HG03097 (cell line): ENCODE measurements at regions not wholly inside any gene's neighbourhood (a gene's known extent, or its start where the extent isn't known, plus 50 kb on each side); places are given as distances from the start of the nearest gene placed in this dataset.

Experiments used
- ATAC-seq: cut with Tn5 transposase; IDR thresholded peaks from one replicate; pipeline ENCODE4 v1.9.1; 2021; ENCODE audit not compliant: unreplicated experiment, low FRiP score

DNA sequence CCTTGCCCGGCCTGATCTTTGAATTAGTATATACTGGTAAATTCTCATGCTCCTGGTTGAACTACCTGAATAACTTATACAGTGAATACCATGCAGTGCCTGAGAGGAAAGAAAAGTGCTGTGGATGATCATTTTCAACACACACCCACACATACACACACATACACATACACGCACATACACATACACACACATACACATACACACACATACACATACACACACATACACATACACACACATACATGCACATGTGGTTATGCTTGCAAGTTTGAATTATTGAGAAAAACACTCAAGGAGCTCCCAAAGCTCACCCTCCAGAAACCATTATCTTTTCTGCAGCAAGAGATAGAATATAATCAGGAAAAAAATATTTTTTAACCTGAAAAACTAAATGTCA is 366.9 kb upstream of the RASGEF1B start:
- no peak for ATAC-seq

DNA sequence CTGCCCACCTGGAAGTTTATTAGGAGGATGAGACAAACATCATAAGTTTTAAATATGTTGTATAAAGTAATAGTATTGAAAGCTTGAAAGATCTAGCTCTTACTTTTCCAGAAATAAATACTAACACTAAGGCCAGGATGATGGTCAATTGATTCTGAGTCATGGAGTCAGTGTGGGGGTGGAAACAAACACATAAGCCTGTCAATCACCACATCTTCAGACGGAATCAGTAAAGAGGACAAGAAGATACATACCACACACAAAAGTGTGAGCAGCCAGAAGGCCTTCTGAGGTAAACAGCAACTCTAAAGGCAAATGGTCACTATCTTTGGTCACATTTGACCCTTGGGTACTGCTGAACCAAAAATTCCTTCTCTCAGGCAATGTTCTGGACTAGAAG is 365.0 kb upstream of the RASGEF1B start:
- no peak for ATAC-seq

DNA sequence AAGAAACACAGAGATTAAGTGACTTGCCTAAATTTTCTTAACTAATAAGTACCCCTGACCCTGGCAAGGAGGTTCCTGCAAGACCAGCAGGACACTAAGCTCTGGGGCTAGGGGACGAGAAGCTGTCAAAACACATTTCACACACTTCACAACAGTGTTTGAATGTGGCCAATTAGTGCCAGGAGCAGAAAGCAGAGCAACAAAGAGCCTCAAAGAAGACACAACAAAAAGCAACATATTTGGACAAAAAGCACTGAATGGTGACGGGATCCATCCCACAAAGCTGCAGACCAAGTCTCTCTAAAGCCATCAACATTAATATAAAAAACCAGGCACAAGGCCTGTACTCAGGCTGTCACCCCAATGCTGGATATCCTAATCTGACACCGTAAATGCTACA is 361.9 kb upstream of the RASGEF1B start:
- ATAC-seq = no peak

DNA sequence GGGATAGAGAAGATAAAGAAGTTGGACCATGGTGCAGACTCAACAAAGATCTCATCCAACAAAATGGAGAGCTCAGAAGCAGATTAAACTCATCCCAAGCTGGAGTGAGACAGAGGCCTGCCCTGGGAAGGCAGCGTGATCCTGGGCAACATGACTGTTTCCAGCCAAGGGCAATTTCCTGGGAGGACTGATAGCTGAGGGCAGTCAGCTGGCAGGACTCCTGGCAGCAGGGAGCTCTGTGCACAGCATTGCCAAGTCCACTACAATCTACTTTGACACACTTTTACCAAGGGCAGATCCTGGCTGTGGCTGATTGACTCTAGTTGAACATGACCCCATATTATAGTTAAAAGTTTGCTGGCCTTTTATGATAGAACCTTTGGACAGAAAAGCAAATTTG is 357.3 kb upstream of the RASGEF1B start:
- no peak for ATAC-seq

DNA sequence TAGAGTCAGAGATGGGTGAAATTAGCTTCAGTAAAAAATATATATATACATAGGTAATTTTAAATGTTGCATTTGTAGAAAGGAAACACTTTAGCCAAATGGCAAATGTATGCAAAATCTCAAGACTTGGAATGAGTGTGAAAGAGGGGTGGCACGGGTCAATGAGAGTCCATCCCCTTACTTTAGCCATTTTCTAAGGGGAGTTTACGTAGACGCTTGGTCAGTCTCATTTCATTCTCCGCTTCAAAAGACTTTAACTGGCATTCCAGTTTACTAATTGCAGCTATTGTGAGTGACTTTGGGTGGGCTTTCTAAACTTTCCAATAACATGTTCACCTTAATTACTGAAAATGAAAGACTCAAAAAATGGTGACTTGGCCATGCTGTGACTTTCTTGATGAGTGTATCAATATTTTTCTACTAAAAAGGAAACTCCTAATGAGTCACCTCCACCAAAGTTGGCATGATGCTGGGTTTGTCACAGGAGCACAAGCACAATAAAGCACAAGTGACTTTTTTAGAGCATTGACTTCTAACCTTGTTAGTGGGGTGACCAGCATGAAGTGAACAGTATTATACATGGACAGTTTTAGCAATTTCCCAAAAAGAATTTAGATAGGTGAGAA is 356.0 kb upstream of the RASGEF1B start:
- ATAC-seq = peak; percentile 80

DNA sequence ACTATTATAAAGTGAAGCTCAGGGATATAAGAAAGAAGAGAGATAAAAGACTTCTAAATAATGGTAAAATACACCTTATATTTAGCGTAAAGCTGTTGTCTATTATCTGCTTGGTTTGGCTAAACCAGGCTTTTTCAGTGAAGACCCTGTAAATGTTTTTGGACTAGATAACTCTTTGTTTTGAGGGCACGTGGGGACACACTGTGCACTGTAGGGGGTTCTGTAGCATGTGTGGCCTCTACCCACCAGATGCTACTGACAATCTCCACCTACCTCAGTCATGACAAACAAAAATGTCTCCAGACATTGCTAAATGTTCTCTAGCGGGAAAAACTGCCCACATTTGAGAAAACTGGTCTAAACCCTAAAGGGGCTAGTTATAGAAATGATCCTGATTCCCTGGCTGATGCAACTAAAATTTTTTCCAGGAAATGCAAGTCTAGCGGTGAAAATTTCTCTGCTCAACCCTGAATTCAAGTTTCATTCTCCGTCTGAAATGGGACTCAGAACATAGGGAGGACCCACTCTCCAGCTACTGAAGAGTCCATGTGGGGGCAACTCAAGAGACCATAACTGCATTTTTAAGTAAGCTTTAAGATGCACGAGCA is 355.2 kb upstream of the RASGEF1B start:
- ATAC-seq = no peak

DNA sequence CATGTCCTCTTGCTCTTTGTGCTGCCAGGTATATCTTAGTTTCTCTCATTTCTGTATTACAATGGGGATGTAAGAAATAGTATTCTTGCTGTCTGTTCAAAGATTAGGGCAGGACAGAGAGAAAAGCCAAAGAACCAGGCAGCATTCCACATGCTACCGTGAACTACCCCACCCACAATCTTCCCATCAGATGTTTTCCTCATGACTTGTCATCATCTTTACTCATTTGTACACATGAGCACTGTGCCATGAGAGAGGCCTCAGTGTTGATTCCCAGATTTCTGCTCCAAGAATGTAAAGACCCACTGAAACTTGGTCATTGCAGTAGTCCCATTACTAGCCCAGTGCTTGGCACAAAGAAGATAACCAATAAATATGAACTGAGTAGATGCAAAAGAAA is 354.6 kb upstream of the RASGEF1B start:
- ATAC-seq = no peak

DNA sequence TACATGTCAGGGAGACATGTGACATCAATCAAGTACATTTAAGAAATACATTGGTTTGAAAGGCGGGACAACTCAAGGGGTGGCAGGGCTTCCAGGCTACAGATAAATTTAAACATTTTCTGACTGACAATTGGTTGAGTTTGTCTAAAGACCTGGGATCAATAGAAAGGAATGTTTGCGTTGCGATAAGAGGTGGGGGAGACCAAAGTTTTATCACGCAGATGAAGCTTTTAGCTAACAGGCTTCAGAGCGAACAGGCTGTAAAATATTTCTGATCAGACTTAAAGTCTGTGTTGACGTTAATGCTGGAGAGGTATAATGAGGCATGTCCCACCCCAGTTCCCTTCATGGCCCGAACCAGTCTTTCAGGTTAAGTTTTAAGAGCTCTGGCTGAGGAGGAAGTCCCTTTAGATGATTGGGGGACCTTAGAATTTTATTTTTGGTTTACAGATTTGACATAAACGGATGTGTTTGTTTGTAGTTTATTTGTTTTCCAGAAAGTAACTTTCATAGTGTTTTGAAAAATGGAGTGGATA is 346.7 kb upstream of the RASGEF1B start:
- ATAC-seq = no peak

DNA sequence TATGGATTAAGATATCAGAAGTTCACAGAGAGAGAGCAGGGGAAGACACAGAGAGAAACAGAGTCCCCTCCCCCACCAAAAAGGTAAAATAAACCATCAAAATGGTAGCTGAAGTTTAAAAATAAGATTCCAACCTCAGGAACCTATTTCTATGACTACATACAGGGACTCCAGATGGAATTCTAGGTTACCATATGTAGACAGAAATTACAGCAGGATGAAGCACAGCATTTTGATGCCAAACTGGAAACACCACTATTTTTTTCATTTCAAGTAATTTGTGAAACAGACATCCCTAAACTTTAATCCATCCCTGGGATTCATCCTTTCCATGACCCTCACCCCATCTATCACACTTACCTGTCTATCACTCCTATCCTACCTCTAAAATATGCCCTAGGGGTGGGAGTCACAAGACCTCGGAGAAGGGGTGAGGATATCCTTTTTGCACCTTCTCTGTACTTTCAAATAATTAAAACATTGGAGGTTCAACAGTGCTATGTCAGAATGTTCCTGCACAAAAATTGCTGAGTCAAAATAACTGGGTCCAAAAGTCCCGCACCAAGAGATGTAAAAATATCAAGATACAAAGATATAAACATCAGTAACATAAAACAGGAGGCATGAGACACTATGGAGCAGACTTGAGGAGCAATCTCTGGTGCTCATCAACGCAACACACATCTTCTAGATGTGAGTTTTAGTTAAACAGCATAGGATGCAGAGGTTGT is 344.5 kb upstream of the RASGEF1B start:
- no peak for ATAC-seq

DNA sequence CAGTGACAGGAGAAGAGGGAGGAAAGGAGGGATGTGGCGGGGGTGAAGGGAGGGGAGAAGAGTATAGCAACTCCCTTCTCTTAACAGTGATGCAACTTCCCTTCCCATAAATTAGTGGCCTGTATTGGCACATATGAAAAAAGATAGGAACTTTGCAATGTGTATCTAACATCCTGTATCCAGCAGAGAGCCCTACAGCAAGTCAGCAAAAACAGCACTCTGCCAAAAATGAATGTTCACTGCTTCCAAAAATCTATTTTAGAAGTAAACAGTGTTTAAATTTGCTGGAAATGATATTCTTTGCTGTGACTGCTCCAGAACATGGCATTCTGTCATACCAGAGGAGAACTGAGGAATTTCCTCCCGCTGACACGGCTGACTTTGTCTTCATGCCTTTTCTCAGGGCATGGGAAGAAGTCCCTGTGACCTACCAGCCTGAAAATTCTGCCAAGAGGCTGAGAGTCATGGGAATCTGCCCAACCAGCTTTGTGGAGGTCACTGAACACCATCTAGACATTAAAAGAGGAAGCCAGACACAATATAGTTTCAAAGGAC is 343.4 kb upstream of the RASGEF1B start:
- no peak for ATAC-seq

DNA sequence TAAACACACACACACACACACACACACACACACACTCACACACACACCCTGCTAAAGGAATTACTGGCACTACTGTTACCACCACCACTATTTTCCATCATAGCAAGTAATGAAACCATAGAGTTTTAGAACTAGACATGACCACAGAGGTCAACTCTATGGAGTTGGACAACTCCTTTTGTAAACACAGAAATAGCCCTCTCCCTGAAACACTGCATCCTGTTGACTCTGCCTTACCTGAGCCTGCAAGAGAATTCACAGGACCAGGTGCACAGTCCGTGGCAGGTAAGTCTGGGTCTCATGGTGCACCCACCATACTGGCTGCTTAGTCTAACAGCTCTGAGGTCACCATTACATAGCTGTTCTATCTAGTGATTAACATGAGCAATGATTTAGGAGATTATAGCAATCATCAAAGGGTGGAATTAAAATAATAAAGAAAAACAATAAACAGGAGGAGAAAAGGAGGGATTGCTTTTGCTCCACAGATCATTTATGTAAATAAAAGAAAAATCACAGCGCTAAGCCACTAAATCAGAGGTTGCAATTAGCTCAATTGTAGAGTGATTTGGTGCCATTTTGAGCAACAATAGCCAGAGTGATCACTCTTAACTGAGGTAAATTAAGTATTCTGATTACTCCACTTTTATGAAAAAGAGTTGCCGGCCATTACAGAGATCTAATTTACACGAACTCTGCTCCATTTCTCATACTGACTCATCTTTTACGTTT is 340.0 kb upstream of the RASGEF1B start:
- ATAC-seq = no peak

DNA sequence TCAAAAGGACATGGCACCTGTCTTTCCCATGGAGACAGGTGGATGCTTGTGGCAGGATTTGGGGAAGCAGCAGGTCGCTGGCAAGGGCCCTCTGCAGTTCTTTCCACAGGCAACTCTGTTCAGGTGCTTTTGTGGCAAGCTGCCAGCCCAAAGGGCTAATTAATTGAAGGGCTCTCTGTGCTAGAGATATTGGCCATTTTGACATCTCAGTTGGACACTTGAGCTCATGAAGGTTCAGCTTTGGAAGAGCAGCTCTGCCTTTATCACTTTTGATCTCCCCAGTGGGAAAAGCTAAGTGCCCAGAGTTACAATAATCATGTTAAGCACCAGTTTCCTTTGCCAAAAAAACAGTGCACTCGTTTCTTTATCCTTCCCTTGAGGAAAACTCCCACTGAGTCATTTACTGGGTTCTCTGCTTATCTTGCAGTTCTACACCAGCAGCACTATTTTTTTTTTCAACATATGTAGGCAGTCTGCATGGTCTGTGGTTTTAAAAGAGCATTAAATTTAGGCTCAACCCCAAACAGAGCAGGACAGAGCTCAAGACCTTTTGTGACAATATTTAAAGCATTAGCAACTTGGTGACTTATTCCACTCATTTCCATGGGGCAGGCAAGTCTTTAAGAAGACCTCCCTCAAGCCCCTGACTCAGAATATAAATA is 336.4 kb upstream of the RASGEF1B start:
- no peak for ATAC-seq

DNA sequence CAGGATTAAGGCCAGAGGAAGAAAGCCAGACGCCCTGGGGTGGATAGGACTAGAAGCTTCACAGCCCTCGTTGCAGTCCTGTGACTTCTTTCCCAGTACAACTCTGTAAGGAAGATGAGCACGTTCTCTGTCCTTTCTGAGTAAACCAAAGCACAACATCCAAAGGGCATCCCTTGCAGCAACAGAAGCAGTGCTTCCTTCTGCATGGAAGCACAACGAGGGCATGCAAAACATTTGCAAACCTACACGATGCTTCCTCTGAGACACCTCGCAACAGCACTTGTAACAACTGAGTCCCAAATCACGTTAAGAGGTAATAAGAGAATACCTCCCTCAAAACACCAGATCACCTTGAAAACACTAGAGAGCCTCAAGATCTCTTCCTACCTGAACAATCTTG is 335.7 kb upstream of the RASGEF1B start:
- ATAC-seq = no peak

DNA sequence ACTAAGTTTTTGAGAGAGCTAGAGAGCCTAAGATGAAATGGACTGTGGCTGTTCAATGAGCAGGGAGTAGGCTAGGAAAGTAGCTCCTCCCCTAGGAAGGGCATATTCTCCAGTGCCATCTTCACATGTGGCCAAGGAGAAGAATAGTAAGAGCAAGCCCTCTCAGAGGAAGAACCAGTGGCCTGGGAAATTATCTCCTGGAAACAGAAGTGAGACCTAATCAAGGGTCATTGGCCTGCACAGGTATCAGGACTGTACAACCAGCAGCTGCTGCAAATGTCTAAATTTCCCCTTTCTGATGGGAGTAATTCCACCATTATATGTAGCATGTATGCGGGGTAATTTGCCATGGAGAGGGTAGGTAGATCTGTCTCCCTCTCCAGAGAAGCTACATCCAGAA is 334.8 kb upstream of the RASGEF1B start:
- ATAC-seq = no peak

DNA sequence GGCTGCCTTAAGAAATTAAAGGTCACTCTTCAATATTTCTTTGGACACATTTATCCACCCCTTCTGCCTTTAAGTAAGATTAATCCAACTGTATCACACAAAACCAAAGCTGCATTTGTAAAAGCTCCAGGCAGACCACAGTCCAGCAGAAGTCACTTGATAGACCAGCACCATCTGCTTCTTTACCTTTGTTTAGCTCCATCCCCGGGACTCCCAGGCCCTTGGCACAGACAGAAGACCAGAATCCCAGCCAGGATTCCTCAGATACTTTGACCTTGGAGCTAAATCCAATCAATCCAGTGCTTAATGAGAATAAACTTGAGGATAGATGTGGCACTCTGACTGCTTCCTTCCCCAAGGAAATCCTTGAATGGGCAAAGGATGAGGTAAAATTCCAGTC is 333.1 kb upstream of the RASGEF1B start:
- no peak for ATAC-seq

DNA sequence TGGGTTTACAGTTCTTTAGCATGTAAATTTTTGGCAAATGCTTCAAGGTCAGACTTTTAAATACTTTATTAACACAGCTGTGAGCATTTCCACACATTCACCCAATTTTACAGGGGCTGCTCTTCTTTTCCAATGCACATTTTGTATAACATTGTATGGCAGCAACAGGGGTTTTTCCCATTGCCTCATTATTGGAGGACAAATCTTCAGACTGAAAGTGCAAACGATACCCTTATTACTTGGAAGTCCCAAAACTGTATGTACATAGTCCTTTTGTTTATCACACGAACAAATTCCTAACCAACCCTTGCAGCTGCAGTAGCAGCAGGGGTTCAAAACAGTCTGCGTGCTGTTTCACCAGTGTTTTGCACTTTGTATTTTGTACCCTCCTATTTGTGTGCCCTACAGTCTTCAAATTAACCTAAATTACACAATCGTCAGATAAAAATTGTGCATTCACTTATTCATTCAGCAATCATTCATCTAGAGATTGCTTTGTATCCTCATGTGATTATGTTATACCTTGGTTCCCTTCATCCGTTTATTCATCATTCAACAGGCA is 330.7 kb upstream of the RASGEF1B start:
- no peak for ATAC-seq

DNA sequence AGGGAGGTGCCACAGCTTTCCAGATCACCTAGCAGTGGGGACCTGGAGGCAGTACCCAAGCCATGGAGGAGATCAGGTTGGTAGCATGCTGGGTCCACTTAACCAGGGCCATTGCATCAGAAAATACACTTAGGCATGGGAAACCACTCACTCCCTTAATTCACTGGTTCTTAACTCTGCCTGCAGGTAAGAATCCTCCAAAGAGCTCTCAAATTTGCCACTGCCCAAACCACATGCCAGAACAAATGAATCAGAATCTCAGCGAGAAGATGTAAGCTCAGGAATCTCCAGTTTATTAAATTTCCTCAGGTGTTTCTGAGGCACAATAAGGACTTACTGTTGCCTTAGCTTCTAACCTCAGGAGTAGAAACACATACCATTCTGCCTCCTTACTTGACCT is 327.7 kb upstream of the RASGEF1B start:
- no peak for ATAC-seq

DNA sequence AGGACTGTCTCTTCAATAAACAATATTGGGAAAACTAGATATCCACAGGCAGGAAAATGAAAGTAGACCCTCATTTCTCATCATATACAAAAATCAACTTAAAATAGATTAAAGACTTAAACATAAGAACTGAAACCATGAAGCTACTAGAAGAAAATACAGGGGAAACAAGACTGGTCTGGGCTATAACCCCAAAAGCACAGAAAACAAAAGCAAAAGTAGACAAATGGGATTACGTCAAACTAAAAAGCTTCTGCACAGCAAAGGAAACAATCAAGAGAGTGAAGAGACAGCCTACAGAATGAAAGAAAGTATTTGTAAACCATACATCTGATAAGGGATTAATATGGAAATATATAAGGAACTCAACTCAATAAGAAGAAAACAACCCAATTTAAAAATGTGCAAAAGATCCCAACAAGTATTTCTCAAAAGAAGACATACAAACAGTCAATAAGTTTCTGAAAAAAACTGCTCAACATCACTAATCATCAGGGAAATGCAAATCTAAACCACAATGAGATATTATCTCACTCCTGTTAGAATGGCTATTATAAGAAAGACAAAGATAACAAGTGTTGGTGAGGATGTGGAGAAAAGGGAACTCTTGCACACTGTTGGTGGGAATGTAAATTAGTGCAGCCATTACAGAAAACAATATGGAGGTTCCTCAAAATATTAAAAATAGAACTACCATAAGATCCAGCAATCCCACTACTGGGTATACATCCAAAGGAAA is 325.3 kb upstream of the RASGEF1B start:
- ATAC-seq = peak; percentile 76

DNA sequence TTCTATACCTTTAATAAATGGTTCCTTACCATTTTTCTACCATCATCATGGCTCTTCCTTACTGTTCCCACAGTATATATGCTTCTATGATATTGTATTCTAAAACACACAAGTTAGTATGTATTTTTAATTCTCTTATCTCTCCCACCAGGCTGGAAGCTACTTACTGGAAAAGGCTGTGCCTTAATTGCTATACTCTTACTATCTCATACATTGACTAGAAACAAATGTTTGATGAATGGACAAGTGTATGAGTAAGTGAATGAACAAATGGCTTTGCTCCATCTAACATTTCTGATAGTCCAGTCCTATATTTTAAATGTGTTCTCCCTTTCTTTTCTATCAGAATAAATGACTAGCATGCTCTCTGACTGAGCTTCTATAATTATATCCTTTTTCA is 320.8 kb upstream of the RASGEF1B start:
- ATAC-seq = no peak
